ENCODE measurements at regions not wholly inside any gene's neighbourhood (a gene's known extent, or its start where the extent isn't known, plus 50 kb on each side); places are given as distances from the start of the nearest gene placed in this dataset.
"Not testable (repeated sequence)": the region's sequence is repeated elsewhere in the genome, so short reads cannot be mapped to it uniquely, and the experiment has no call there.

- TF ChIP-seq, protein P1, sequence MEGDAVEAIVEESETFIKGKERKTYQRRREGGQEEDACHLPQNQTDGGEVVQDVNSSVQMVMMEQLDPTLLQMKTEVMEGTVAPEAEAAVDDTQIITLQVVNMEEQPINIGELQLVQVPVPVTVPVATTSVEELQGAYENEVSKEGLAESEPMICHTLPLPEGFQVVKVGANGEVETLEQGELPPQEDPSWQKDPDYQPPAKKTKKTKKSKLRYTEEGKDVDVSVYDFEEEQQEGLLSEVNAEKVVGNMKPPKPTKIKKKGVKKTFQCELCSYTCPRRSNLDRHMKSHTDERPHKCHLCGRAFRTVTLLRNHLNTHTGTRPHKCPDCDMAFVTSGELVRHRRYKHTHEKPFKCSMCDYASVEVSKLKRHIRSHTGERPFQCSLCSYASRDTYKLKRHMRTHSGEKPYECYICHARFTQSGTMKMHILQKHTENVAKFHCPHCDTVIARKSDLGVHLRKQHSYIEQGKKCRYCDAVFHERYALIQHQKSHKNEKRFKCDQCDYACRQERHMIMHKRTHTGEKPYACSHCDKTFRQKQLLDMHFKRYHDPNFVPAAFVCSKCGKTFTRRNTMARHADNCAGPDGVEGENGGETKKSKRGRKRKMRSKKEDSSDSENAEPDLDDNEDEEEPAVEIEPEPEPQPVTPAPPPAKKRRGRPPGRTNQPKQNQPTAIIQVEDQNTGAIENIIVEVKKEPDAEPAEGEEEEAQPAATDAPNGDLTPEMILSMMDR (IDR thresholded peaks at IDR 0.05): not testable (repeated sequence)
- TF ChIP-seq POLR2A, POLR2AphosphoS5 (IDR thresholded peaks at IDR 0.05): not testable (repeated sequence)
Observed at GRCh38 chr6:44760116-44760515, 372.6 kb downstream of the CDC5L start.

All from suprapubic skin (tissue), 4 donors.